Trophoblast cell (in vitro differentiated cells and primary cell): ENCODE measurements at regions not wholly inside any gene's neighbourhood (a gene's known extent, or its start where the extent isn't known, plus 50 kb on each side); places are given as distances from the start of the nearest gene placed in this dataset.

Source experiments
- DNase-seq, 2 donors: peaks; one replicate each; pipeline ENCODE4 v3.0.0-alpha.2; 2016
- H2AFZ ChIP-seq: 2 replicates; pipeline ENCODE4 v1.6.1; 2013; ENCODE audit warnings: low read length, moderate library complexity, mild to moderate bottlenecking; ENCODE audit not compliant: insufficient read depth, poor library complexity
- H2AK5ac ChIP-seq: 2 replicates; pipeline ENCODE4 v1.6.1; 2013; ENCODE audit warnings: mild to moderate bottlenecking, low read length
- H2BK120ac ChIP-seq: 2 replicates; pipeline ENCODE4 v1.6.1; 2013; ENCODE audit warnings: low read length, mild to moderate bottlenecking, moderate library complexity; ENCODE audit not compliant: insufficient read depth, poor library complexity
- H2BK12ac ChIP-seq: 2 replicates; pipeline ENCODE4 v1.6.1; 2013; ENCODE audit warnings: mild to moderate bottlenecking, low read length, moderate library complexity
- H2BK5ac ChIP-seq: 2 replicates; pipeline ENCODE4 v1.6.1; 2013; ENCODE audit warnings: low read length, low read depth, moderate library complexity, mild to moderate bottlenecking; ENCODE audit not compliant: poor library complexity
- H3K14ac ChIP-seq: 2 replicates; pipeline ENCODE4 v1.6.1; 2013; ENCODE audit warnings: mild to moderate bottlenecking, low read length
- H3K18ac ChIP-seq: 2 replicates; pipeline ENCODE4 v1.6.1; 2013; ENCODE audit warnings: mild to moderate bottlenecking, low read length
- H3K23ac ChIP-seq: 2 replicates; pipeline ENCODE4 v1.6.1; 2013; ENCODE audit warnings: low read length
- H3K27ac ChIP-seq: 2 replicates; pipeline ENCODE4 v1.5.1; 2013; ENCODE audit warnings: low read depth, mild to moderate bottlenecking, inconsistent platforms, low read length, moderate library complexity
- H3K27me3 ChIP-seq: 2 replicates; pipeline ENCODE4 v1.6.1; 2013; ENCODE audit warnings: inconsistent platforms, mild to moderate bottlenecking, low read length, moderate library complexity; ENCODE audit not compliant: insufficient read depth
- H3K36me3 ChIP-seq, 2 experiments: 1 replicate in 1 of 2; 2 replicates in 1 of 2; pipeline ENCODE4 v1.6.1; 2013; ENCODE audit warnings: low read length in 2 of 2, mild to moderate bottlenecking in 2 of 2, moderate library complexity in 1 of 2; ENCODE audit not compliant: insufficient read depth in 2 of 2, control insufficient read depth in 1 of 2
- H3K4ac ChIP-seq: 2 replicates; pipeline ENCODE4 v1.6.1; 2013; ENCODE audit warnings: low read depth, mild to moderate bottlenecking, low read length, moderate library complexity
- H3K4me1 ChIP-seq, 2 experiments: 1 replicate in 1 of 2; 2 replicates in 1 of 2; pipeline ENCODE4 v1.6.1; 2013; ENCODE audit warnings: low read length in 2 of 2, mild to moderate bottlenecking in 2 of 2, moderate library complexity in 1 of 2; ENCODE audit not compliant: insufficient read depth in 2 of 2, control insufficient read depth in 1 of 2
- H3K4me2 ChIP-seq: 2 replicates; pipeline ENCODE4 v1.6.1; 2013; ENCODE audit warnings: inconsistent platforms, mild to moderate bottlenecking, low read length, moderate library complexity
- H3K4me3 ChIP-seq: 2 replicates; pipeline ENCODE4 v1.5.1; 2013; ENCODE audit warnings: mild to moderate bottlenecking, low read depth, low read length, inconsistent platforms
- H3K79me1 ChIP-seq: one replicate; pipeline ENCODE4 v1.6.1; 2013; ENCODE audit warnings: low read length
- H3K79me2 ChIP-seq: 2 replicates; pipeline ENCODE4 v1.6.1; 2013; ENCODE audit warnings: low read length, mild to moderate bottlenecking; ENCODE audit not compliant: control insufficient read depth, insufficient read depth, poor library complexity
- H3K9ac ChIP-seq: 2 replicates; pipeline ENCODE4 v1.6.1; 2013; ENCODE audit warnings: mild to moderate bottlenecking, low read length
- H3K9me3 ChIP-seq: 2 replicates; pipeline ENCODE4 v1.6.1; 2013; ENCODE audit warnings: low read depth, mild to moderate bottlenecking, control low read depth, inconsistent platforms, low read length; ENCODE audit not compliant: insufficient read depth
- H4K12ac ChIP-seq: 2 replicates; pipeline ENCODE4 v1.6.1; 2013; ENCODE audit warnings: low read depth, mild to moderate bottlenecking, low read length, moderate library complexity
- H4K8ac ChIP-seq: 2 replicates; pipeline ENCODE4 v1.6.1; 2013; ENCODE audit warnings: low read depth, mild to moderate bottlenecking, low read length, moderate library complexity
- H4K91ac ChIP-seq: one replicate; pipeline ENCODE4 v1.6.1; 2013; ENCODE audit warnings: low read depth, mild to moderate bottlenecking, low read length, moderate library complexity
- WGBS: extraction: QIAGEN DNeasy Blood & Tissue Kit; methylation state at CpG from one replicate; pipeline ENCODE4 v1.1.7; 2013; ENCODE audit warnings: missing lambda C conversion rate; ENCODE audit not compliant: insufficient read length, insufficient coverage; ENCODE audit errors: extremely low coverage; 5-methylcytosine and 5-hydroxymethylcytosine counted together

GRCh38 chr5:39933061-39933460 is 508.3 kb upstream of the DAB2 start:
- DNase-seq, result no peak
- Histone ChIP-seq H3K79me2 (no peaks in the 10 kb centered on the region), H3K9me3 (no peaks in the 10 kb centered on the region), H4K8ac (no peak overlapping the region), H4K12ac (no peak overlapping the region), H2AK5ac (no peak overlapping the region), H2AFZ (no peak overlapping the region), H3K23ac (no peak overlapping the region), H3K36me3 (no peaks in the 10 kb centered on the region), H3K4me1 (no peaks in the 10 kb centered on the region), H2BK12ac (no peak overlapping the region), H4K91ac (no peak overlapping the region), H3K4me2 (no peak overlapping the region), H2BK120ac (no peak overlapping the region), H3K14ac (no peak overlapping the region), H3K9ac (no peak overlapping the region), H3K79me1 (no peaks in the 10 kb centered on the region), H3K18ac (no peak overlapping the region), H2BK5ac (no peak overlapping the region), H3K4ac (no peak overlapping the region), H3K4me3 (no peak overlapping the region), H3K27me3 (no peaks in the 10 kb centered on the region), H3K27ac (no peak overlapping the region)
- WGBS, result no CpG with 5 or more reads among the region's 1 CpG

- H3K4ac ChIP-seq, result no peak overlapping the region
- H3K4me2 ChIP-seq, result no peak overlapping the region
- H3K36me3 ChIP-seq, result no peaks in the 10 kb centered on the region
- no peak overlapping the region for H3K4me3 ChIP-seq
- H3K18ac ChIP-seq, result no peak overlapping the region
- H3K23ac ChIP-seq, result no peak overlapping the region
- H3K9ac ChIP-seq, result peak overlapping the region; percentile 26
- no peak overlapping the region for H2BK5ac ChIP-seq
- H3K79me1 ChIP-seq, result no peaks in the 10 kb centered on the region
- H4K12ac ChIP-seq, result no peak overlapping the region
- H3K4me1 ChIP-seq, result no peaks in the 10 kb centered on the region
- no peaks in the 10 kb centered on the region for H3K9me3 ChIP-seq
- H4K8ac ChIP-seq, result no peak overlapping the region
- H2AFZ ChIP-seq, result no peak overlapping the region
- H3K27ac ChIP-seq, result no peak overlapping the region
- no peaks in the 10 kb centered on the region for H3K27me3 ChIP-seq
- H2BK12ac ChIP-seq, result no peak overlapping the region
- no peak overlapping the region for H2AK5ac ChIP-seq
- H2BK120ac ChIP-seq, result no peak overlapping the region
- WGBS, result no CpG with 5 or more reads among the region's 6 CpGs
- H3K79me2 ChIP-seq, result no peaks in the 10 kb centered on the region
- no peak overlapping the region for H4K91ac ChIP-seq
- H3K14ac ChIP-seq, result no peak overlapping the region
- DNase-seq, result no peak
Measured at GRCh38 chr5:39928709-39929108, 503.9 kb upstream of the DAB2 start.

- Histone ChIP-seq H4K8ac (no peak overlapping the region), H4K12ac (no peak overlapping the region), H3K4me1 (no peaks in the 10 kb centered on the region), H3K79me1 (no peaks in the 10 kb centered on the region), H3K23ac (no peak overlapping the region), H3K9ac (no peak overlapping the region), H3K27ac (no peak overlapping the region), H3K27me3 (no peaks in the 10 kb centered on the region), H3K14ac (no peak overlapping the region), H2AK5ac (no peak overlapping the region), H4K91ac (no peak overlapping the region), H3K4me2 (no peak overlapping the region), H2BK12ac (no peak overlapping the region), H3K79me2 (no peaks in the 10 kb centered on the region), H3K18ac (no peak overlapping the region), H3K9me3 (no peaks in the 10 kb centered on the region), H3K4me3 (no peak overlapping the region), H2BK5ac (no peak overlapping the region), H2BK120ac (no peak overlapping the region), H3K4ac (no peak overlapping the region), H3K36me3 (no peaks in the 10 kb centered on the region), H2AFZ (no peak overlapping the region)
- WGBS, result no CpG with 5 or more reads among the region's 1 CpG
- no peak for DNase-seq
Measured at GRCh38 chr5:39919876-39920275, 495.1 kb upstream of the DAB2 start.

- no peak overlapping the region for H3K14ac ChIP-seq
- H3K27ac ChIP-seq, result no peak overlapping the region
- no peak overlapping the region for H2BK12ac ChIP-seq
- H4K12ac ChIP-seq, result no peak overlapping the region
- DNase-seq, result no peak
- no peak overlapping the region for H2BK120ac ChIP-seq
- no peak overlapping the region for H3K18ac ChIP-seq
- H3K4me1 ChIP-seq, result no peaks in the 10 kb centered on the region
- H3K27me3 ChIP-seq, result no peaks in the 10 kb centered on the region
- H3K4me3 ChIP-seq, result no peak overlapping the region
- no peaks in the 10 kb centered on the region for H3K79me1 ChIP-seq
- no peaks in the 10 kb centered on the region for H3K9me3 ChIP-seq
- no peak overlapping the region for H3K23ac ChIP-seq
- no peak overlapping the region for H3K4me2 ChIP-seq
- no peak overlapping the region for H2AK5ac ChIP-seq
- no peaks in the 10 kb centered on the region for H3K36me3 ChIP-seq
- H3K4ac ChIP-seq, result no peak overlapping the region
- H4K91ac ChIP-seq, result no peak overlapping the region
- H3K79me2 ChIP-seq, result no peaks in the 10 kb centered on the region
- no peak overlapping the region for H3K9ac ChIP-seq
- no peak overlapping the region for H2AFZ ChIP-seq
- no peak overlapping the region for H2BK5ac ChIP-seq
- no peak overlapping the region for H4K8ac ChIP-seq
Measured at GRCh38 chr5:39912906-39913305, 488.1 kb upstream of the DAB2 start.
